ENCODE measurements at regions not wholly inside any gene's neighbourhood (a gene's known extent, or its start where the extent isn't known, plus 50 kb on each side); places are given as distances from the start of the nearest gene placed in this dataset.
"Not testable (repeated sequence)": the region's sequence is repeated elsewhere in the genome, so short reads cannot be mapped to it uniquely, and the experiment has no call there.

DNA sequence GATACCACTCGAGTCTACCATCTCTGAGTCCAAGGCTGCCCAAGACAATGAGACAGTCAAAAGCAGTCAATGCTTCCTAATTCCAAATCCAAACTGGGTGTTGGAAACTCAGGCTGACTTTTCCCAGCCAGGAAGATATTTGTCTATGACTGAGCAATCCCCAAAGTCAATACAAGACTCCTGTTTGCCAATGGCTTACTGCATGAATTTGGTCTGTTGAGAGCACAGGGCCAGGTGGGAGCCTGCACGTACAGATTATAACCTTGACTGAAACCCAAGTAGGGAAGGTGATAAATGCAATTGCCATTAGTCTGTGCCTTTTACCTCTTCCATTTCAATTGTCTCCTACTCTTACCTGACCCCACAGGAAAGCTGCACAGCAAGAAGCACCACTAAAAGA is 72.6 kb upstream of the PPARGC1A start:
- Histone ChIP-seq H3K4me1 (no peaks in the 10 kb centered on the region), H3K27ac (no peak overlapping the region), H3K27me3 (no peaks in the 10 kb centered on the region), H3K36me3 (no peaks in the 10 kb centered on the region), H3K9me3 (no peaks in the 10 kb centered on the region), H3K4me3 (no peak overlapping the region)
- no peak for TF ChIP-seq EP300 (IDR thresholded peaks at IDR 0.05)
- no peak for TF ChIP-seq POLR2A (IDR thresholded peaks at IDR 0.05)
- TF ChIP-seq POLR2AphosphoS5 (IDR thresholded peaks at IDR 0.05): no peak
- TF ChIP-seq, protein P1, sequence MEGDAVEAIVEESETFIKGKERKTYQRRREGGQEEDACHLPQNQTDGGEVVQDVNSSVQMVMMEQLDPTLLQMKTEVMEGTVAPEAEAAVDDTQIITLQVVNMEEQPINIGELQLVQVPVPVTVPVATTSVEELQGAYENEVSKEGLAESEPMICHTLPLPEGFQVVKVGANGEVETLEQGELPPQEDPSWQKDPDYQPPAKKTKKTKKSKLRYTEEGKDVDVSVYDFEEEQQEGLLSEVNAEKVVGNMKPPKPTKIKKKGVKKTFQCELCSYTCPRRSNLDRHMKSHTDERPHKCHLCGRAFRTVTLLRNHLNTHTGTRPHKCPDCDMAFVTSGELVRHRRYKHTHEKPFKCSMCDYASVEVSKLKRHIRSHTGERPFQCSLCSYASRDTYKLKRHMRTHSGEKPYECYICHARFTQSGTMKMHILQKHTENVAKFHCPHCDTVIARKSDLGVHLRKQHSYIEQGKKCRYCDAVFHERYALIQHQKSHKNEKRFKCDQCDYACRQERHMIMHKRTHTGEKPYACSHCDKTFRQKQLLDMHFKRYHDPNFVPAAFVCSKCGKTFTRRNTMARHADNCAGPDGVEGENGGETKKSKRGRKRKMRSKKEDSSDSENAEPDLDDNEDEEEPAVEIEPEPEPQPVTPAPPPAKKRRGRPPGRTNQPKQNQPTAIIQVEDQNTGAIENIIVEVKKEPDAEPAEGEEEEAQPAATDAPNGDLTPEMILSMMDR (IDR thresholded peaks at IDR 0.05): no peak
- WGBS: 93% methylated on average over 2 of the region's 2 CpGs
- no peak for DNase-seq (ENCODE audit: low spot score in 2 of 2)

- 94% methylated on average over 4 of the region's 4 CpGs for WGBS
Observed at GRCh38 chr4:23961395-23961794, 71.5 kb upstream of the PPARGC1A start.

GRCh38 chr4:23959396-23960148 is 69.7 kb upstream of the PPARGC1A start:
- Histone ChIP-seq H3K4me3 (no peak overlapping the region), H3K36me3 (no peaks in the 10 kb centered on the region), H3K27ac (no peak overlapping the region), H3K27me3 (no peaks in the 10 kb centered on the region), H3K4me1 (no peaks in the 10 kb centered on the region), H3K9me3 (no peaks in the 10 kb centered on the region)
- 69% methylated on average over 5 of the region's 5 CpGs for WGBS
- DNase-seq (ENCODE audit: low spot score in 2 of 2): no peak
- no peak for TF ChIP-seq POLR2AphosphoS5 (IDR thresholded peaks at IDR 0.05)
- TF ChIP-seq, protein P1 (IDR thresholded peaks at IDR 0.05): no peak

More at GRCh38 chr4:23961395-23961794, 71.5 kb upstream of the PPARGC1A start:
- H3K27ac ChIP-seq; DNase-seq (ENCODE audit: low spot score in 2 of 2); H3K4me1 ChIP-seq; H3K9me3 ChIP-seq; H3K27me3 ChIP-seq; H3K36me3 ChIP-seq; H3K4me3 ChIP-seq: not testable (repeated sequence)

DNA sequence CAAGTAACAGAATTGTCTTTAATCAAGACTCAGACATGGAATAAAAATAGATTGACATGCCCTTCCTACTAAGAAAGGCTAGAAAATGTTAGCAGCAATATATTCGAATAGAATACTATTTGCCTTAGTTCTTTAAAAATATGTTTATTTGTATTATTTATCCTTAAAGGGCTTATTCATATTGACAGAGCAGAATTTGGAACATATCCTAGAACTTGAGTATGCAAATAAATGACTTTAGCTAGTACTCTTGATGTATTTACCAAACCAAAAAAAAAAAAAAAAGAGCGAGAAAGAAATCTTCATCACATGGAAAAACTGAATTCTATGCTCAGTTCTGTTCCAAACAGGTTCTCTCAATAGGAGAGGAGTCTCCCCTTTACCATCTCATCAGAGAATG is 68.9 kb upstream of the PPARGC1A start:
- WGBS: 83% methylated on average over 2 of the region's 2 CpGs
- no peaks in the 10 kb centered on the region for H3K9me3 ChIP-seq

GRCh38 chr4:23957465-23957864 is 67.6 kb upstream of the PPARGC1A start:
- Histone ChIP-seq H3K4me3 (no peak overlapping the region), H3K4me1 (no peaks in the 10 kb centered on the region), H3K9me3 (no peaks in the 10 kb centered on the region), H3K27ac (no peak overlapping the region), H3K36me3 (no peaks in the 10 kb centered on the region), H3K27me3 (no peaks in the 10 kb centered on the region)
- TF ChIP-seq POLR2AphosphoS5 (IDR thresholded peaks at IDR 0.05) (no peak), EP300 (IDR thresholded peaks at IDR 0.05) (no peak), POLR2A (IDR thresholded peaks at IDR 0.05) (no peak)
- TF ChIP-seq, protein P1 (IDR thresholded peaks at IDR 0.05): no peak
- WGBS: 93% methylated on average over 1 of the region's 1 CpG
- DNase-seq (ENCODE audit: low spot score in 2 of 2): no peak

More for the DNA sequence above, 68.9 kb upstream of the PPARGC1A start:
- Histone ChIP-seq H3K27ac (no peak overlapping the region), H3K4me3 (no peak overlapping the region), H3K36me3 (no peaks in the 10 kb centered on the region), H3K27me3 (no peaks in the 10 kb centered on the region), H3K4me1 (no peaks in the 10 kb centered on the region)
- DNase-seq (ENCODE audit: low spot score in 2 of 2): no peak
- no peak for TF ChIP-seq POLR2AphosphoS5 (IDR thresholded peaks at IDR 0.05)
- no peak for TF ChIP-seq EP300 (IDR thresholded peaks at IDR 0.05)
- TF ChIP-seq, protein P1 (IDR thresholded peaks at IDR 0.05): no peak
- no peak for TF ChIP-seq POLR2A (IDR thresholded peaks at IDR 0.05)

Data from suprapubic skin (tissue), 4 donors.